GM18498 (cell line): ENCODE measurements at regions not wholly inside any gene's neighbourhood (a gene's known extent, or its start where the extent isn't known, plus 50 kb on each side); places are given as distances from the start of the nearest gene placed in this dataset.

ENCODE experiments used
- ATAC-seq: cut with Tn5 transposase; IDR thresholded peaks from one replicate; pipeline ENCODE4 v1.9.1; 2021; ENCODE audit warnings: mild to moderate bottlenecking, moderate library complexity; ENCODE audit not compliant: unreplicated experiment

- ATAC-seq = no peak
Measured at GRCh38 chr15:62914461-62915079, 128.0 kb upstream of the TPM1 start.

GRCh38 chr15:62920682-62921502, 121.7 kb upstream of the TPM1 start:
- ATAC-seq = no peak

DNA sequence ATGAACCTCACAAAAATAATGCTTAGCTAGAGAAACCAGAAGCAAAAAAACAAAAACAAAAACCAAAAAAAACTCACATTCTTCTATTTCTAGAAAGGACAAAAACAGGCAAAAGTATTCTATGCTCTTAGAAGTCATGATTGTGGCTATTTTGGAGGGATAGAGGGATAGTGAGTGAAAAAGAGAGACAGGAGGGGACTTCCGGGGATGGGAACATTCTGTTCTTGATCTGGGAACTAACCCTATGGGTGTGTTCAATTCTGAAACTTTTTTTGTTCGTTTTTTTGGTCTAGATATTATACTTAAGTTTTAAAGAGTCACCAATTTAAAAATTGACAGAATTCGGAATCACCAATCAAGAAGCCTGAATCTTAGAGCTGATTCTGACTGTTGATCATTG, 120.0 kb upstream of the TPM1 start:
- ATAC-seq = no peak

DNA sequence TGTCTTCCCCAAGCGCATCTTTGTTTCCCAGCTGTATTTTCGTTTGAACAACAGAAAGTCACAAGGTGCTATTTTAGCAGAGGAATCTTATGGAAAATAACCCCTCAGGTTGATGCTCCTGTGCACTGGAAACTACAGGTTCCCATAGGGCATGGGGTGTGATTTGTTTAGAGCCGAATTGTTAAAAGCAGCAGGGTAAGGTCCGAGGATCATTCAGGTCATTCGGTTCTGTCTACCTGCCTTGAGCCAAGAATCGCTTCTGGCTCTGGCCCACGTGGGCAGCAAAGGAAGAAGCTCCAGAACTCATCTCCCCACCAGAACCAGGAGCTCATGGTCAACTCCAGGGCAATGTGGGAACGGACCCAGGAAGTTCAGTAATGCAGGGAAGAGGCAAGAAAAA, 116.7 kb upstream of the TPM1 start:
- ATAC-seq = no peak

DNA sequence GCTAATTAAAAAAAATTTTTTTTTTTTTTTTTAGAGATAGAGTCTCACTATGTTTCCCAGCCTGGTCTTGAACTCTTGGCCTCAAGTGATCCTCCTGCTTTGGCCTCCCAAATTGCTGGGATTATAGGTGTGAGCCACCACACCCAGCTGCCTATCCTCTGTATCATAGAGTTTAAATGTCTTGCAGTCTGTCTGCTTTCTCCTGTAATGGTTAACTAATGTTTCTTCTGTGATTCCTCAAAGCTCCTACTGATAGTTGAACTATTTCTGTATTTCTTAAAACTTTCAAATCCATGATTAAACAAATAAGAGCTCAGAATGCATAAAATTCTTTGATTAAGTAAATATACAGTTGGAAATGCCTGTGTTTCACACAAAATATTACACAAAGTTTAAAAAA, 115.4 kb upstream of the TPM1 start:
- ATAC-seq = no peak

GRCh38 chr15:62927836-62928235, 114.7 kb upstream of the TPM1 start:
- no peak for ATAC-seq

- no peak for ATAC-seq
Measured at GRCh38 chr15:62928242-62928999, 114.1 kb upstream of the TPM1 start.

DNA sequence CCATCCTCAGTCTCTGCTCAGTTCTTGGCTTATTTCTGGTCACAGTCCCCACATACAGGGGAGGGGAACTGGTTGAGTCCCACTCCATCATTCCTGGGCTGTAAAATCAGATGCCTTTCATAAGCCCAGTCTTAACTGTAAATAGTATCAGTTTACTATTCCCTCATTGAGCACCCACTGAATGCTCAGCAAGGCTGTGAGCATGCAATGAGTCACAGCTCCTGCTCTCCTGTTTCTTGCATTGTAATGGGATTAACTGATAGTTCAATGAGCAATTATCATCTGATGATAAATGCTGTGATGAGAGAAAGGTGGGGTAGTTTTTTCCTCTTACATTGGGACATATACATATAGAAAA, 113.6 kb upstream of the TPM1 start:
- ATAC-seq = no peak

- no peak for ATAC-seq
Measured at GRCh38 chr15:62931650-62932049, 110.9 kb upstream of the TPM1 start.

- no peak for ATAC-seq
Measured at GRCh38 chr15:62932436-62932835, 110.1 kb upstream of the TPM1 start.

GRCh38 chr15:62933386-62933785, 109.2 kb upstream of the TPM1 start:
- ATAC-seq = no peak

GRCh38 chr15:62934236-62934971, 108.1 kb upstream of the TPM1 start:
- no peak for ATAC-seq

DNA sequence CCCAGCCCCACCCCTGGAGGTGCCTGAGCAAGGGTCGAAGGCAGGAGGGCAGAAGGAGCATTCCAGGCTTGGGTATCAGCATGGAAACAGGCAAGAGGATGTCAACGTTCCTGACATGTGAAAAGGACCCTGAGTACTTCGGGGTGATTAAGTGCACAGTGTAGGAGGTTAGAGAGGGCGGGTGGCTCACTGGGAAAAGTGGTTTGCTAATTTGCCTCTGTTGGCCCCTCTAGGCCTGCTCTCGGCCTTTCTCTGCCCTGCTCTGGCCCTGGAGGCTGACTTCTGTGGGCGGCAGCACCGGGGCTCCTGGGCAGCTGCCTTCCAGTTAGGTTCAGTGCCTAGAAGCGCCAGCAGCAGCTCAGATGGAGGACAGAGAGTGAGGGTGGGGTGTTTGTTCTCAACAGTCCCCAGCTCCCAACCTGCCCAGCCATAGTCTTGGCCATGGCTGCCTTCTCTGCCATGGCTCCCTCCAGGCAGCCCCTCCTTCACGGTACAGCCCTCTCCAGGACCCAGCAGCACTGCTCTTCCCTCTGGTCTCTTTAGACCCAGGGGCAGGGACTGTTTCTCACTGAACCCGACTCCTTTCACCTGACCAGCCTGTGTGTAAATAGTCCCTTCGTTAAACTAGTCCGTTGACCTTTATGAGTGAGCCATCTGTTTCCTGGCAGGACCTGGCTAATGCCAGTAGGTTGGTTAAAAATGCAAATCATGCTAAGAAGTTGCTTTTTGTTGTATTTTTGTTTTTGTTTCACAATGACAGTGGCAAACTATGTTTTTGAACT, 107.1 kb upstream of the TPM1 start:
- ATAC-seq = no peak

GRCh38 chr15:62938825-62939224, 103.7 kb upstream of the TPM1 start:
- no peak for ATAC-seq

- no peak for ATAC-seq
Measured at GRCh38 chr15:62940093-62940754, 102.3 kb upstream of the TPM1 start.

- ATAC-seq = no peak
Measured at GRCh38 chr15:62940755-62941361, 101.7 kb upstream of the TPM1 start.

GRCh38 chr15:62941699-62942098, 100.8 kb upstream of the TPM1 start:
- ATAC-seq = no peak

DNA sequence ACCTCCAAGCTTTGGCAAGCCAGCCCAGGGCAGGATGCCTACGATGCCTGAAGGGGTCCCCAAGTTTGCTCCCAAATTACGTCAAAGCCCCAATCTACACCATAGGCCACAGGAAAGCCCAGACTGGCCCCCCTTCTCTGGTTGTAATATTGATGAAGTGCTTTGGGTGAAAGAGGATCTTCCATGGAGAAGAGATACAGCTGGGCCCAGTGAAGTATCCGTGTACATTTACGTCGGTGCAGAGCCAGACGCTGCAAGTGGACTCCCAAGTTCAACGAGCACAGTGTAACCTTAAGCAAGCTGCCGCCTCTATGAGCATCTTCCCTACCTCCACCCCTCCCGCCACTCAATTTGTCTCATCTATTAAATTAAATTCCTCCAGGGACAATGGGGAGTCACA, 100.1 kb upstream of the TPM1 start:
- no peak for ATAC-seq

GRCh38 chr15:62945063-62945462, 97.5 kb upstream of the TPM1 start:
- ATAC-seq = no peak

- no peak for ATAC-seq
Measured at GRCh38 chr15:62945760-62946159, 96.8 kb upstream of the TPM1 start.
